HG03457 (cell line): ENCODE measurements at regions not wholly inside any gene's neighbourhood (a gene's known extent, or its start where the extent isn't known, plus 50 kb on each side); places are given as distances from the start of the nearest gene placed in this dataset.

Experiments used
- ATAC-seq: cut with Tn5 transposase; IDR thresholded peaks from one replicate; pipeline ENCODE4 v1.9.1; 2021; ENCODE audit warnings: moderate number of reproducible peaks; ENCODE audit not compliant: unreplicated experiment

DNA sequence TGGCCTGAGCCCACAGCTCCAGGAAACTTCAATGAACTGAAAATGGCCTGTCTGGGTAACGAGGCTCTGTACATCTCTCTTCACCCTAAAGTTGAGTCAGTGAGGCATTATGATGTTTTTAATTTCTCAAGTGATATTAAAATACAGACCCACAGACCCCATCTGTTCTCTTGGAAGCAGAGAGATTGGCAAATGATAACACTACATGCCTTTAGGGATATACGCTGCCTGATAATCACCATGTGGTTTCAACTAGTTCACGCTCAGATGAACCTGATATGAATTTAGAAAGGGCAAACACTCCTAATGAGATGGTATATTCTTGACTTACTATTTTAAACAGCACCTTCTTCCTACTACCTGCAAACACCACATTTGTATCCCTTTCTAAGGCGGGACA, 127.5 kb downstream of the RFC3 start:
- ATAC-seq: no peak

DNA sequence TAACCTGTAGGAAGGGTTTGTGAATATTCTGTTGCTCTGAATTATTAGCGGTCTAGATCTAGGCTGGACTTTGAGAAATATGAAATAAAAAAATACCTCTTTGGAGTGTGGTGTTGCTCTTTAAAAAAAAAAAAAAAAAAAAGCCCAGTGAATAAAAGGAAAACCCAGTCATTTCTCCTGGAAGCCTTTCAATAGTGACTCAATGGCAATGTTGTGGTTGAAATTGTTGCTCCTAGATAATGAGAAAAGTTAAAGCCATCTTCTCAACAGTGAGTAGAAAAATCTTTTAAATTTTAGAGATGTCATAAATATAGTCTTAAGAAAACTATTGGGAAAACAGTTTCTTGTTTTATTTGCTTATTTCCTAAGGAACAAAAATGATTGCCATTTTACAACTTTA, 135.3 kb downstream of the RFC3 start:
- ATAC-seq: no peak

DNA sequence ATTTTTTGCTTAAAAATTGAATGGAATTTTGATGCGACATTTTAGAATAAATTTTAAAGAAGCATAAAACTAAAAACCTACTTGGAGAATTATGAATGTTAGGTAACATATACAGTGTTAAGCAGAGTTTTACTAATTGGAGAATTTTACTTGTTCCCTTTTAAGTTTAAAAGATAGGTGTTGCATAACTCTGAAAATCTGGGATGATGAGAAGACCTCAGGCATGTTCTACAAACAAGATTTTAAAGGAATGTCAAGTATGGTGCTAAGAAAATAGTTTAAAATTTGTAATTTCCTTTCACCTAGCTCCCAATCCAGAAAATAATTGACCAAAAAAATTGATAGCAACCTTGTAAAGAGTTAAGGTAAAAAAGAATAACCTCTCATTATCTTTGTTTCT, 135.8 kb downstream of the RFC3 start:
- ATAC-seq: no peak

DNA sequence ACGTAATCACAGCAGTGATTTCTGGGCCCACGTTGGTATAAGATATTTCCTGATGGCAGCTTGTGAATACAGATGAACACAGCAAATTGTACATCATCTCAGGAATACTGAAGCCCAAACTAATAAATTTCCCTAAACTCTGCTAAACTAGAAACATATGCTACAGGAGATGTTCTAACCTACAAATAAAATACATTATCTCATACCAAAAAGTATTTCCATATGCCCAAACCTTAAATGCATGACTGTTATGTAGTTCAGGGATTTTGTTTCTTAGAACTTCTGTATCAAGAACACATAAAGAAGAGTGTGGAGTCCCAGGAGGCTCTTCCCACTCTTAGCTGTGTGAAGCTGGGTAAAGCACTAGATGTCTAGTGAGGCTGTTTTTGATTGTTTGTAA, 138.4 kb downstream of the RFC3 start:
- ATAC-seq: no peak

DNA sequence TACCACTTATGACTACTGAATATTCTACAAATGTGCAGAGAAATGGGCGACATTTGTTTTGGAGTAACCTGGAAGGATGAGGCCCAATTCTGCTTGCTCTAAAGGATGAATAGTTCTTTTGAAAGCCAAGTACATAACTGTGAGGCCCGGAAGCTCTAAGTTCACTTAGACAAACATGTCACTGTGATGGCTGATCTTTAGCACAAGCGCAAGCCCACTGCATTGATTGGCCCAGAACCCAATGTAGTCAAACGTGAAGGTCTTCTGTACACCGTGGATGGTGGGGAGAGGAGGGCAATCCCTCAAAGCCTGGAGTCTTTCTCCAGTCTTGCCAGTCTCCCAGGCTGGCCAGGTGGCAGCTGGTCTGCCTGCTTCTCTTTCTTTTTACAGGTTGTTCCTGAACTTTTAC, 139.6 kb downstream of the RFC3 start:
- ATAC-seq: no peak

DNA sequence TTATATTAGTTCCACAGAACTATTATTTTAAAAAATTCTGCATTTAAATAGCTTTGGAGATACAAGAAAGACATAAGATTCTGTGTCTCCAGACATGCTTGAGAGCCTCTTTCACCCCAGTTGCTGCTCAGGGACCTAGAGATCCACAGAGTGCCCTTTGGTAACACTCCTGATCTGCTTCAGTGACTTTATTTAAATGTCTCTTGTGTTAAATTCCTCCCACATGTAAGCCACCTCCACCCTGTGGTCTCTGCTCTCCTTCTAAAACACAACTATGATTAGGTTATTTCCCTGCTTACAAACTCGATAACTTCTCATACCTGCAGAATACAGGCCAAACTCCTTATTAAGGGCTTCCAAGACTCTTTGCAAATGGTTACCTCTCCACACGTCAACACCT, 141.0 kb downstream of the RFC3 start:
- ATAC-seq: no peak

DNA sequence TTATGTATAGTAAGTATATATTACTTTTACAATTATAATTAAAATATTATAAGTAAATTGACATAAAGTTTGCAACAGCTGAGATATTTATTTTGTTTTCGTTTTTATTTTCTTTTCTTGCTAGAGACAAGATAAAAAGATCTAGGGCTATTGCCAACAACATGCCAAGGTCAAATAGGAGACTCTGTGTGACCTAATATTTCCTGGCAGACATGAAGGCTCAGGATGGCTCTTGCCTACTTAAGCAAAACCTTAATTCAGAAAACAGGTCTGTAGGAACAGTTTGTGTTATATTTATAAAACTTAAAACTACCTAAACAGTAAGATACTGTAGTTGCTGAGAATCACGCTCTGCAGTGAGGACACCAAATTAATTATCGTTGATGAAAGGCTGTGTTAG, 145.2 kb downstream of the RFC3 start:
- ATAC-seq: no peak

DNA sequence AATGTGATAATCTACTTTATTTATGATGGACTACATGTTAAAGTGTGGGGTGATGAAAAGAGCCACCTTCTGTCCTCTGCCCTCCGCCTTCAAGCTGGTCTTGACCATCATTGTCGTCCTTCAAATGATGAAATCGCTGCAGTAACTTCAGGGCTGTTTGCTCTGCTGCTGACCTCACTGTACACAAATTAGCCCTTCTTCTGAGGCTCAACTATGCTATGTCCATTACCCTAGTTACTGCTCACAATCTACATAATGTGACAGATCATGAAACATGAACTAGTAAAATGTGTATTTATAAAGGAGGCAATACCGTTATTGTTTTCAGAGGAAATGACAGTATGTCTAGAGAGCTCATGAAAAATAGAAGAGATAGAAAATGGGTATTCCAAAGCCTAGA, 145.9 kb downstream of the RFC3 start:
- ATAC-seq: no peak

DNA sequence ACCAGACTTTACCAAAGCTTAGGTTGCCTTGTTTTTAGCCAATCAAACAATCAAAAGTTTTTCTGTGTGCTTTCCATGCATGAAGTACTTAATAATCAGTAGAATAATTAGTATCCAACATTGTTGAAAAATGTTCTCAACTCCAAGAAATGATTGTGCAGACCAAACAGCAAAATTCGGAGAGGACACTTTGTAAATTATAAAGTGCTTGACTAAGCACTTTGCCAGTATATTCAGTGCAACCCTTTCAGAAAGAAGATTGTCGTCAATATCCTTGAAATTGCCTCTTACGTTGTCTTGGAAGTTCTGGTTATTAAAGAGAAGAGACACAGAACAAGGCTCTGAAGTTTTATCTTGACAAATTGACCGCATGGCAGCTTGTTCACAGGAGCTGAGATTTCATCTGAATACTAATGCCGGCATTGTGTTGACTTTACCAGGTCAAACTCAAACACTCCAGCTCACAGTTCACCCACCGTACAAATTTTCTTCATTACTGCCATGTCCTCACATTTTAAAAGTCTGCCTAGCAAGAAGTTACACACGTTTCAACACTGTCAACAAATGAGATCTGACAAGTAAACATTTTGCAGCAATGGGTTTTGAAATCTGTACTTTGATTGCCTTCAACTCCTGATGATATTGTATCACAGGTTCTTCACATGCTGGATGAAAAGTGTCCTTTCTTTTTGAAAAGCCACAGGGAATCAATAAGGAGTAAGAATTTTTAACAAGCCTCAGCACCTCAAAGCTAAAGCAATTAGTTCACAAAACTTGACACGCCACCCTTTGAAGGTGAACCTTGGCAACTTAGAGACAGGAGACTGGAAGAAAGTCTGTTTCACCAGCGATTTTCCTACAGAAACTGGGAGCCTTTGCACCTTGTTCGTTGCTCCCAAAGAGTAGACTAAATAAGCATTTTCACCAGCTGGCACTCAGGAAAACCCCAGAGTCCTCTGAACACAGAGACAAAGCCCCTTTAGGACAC, 150.9 kb downstream of the RFC3 start:
- no peak for ATAC-seq

DNA sequence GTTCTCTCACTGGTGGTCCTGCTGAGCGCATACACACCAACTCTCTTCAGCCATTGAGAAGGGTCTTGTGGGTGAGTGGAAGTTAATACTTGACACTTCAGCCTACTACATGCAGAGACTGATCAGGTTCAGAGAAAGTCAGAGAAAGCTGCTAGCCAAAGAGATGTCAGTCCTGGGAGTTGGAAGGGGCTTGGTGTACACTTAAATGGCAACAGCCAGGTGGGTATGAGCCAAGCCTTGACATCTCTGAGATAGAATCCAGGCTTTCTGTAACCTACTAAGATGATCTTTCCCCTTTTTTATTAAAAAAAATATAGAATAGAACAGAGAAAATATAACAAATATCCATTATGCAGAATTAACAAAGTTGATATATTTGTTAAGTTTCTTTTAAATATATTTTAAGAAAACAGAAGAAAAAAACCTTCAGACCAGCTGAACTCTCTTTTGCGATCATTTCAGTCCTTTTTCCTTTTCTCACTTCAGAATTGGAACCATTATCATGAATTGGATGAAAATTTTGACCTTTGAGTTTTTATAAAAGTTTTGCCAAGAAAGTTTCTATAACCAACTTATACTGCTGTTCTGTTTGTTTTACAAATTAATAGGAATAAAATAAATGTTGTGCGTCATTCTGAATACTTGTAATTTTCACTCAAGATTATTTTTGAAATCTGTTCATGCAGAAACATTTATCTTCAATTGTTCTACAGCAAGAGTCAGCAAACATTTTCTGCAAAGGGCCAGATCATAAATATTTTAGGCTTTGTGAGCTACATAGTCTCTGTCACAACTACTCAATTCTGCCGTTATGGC, 153.0 kb downstream of the RFC3 start:
- ATAC-seq: no peak

DNA sequence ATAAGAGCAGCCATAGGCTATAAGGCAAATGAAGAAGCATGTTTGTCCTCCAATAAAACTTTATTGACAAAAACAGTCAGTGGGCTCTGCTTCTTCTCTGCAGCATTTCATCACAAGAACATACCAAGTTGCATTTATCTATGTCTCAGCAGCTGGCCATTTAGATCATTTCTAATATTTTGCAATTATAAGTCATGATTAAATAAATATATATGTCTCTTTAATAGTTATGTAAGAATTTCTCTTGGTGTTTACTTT, 153.5 kb downstream of the RFC3 start:
- no peak for ATAC-seq

DNA sequence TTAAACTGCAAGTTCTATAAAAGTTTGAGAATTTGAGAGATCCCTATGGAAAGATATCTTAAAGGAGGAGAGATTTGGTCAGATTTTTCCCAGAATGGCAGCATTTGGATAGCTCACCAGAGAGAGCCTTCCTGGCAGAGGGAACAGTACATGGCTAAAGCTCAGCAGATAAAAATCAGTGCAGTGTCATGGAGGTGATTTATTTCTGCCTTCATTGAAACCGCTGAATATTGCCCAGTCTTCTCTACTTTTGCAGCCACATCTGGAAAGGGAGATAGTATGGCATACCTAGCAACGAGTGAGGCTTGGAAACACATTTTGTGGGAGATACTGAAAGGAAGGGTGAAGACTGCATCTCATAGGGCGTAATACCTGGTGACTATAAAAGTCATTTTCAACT, 155.2 kb downstream of the RFC3 start:
- ATAC-seq: no peak

DNA sequence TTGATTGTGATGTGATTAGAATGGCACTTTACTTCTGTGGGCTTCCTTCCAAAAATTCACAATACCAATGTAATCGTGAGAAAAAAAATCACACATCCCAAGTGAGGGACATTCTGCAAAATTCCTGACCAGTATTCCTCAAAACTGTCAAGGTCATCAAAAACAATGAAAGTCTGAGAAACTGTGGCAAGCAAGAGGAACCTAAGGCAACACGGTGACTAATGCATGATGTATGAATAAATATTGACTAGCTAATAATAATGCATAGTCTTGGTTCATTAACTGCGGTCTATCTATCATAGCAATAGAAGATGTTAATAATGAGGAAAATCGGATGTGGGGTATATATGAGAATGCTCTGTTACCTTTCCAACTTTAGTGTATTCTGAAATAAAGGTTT, 159.0 kb downstream of the RFC3 start:
- no peak for ATAC-seq

DNA sequence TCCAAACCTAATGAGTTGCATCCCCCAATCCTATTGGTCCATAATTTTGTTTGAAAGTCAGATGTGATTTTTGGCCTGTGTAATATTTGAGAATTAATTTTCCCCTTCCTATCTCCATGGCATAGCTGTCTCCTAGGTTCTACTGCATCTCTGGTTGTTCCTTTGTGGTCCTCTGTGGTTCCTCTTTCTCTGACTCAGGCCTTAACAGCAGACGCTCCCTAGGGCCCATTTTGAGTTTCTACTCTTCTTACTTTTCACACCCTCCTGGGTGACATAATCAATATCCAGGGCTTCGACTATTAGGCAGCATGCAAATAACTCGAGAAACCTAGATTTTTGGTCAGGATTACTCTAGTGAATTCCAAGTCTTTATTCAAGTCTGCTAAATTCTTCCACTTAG, 160.7 kb downstream of the RFC3 start:
- ATAC-seq: no peak

DNA sequence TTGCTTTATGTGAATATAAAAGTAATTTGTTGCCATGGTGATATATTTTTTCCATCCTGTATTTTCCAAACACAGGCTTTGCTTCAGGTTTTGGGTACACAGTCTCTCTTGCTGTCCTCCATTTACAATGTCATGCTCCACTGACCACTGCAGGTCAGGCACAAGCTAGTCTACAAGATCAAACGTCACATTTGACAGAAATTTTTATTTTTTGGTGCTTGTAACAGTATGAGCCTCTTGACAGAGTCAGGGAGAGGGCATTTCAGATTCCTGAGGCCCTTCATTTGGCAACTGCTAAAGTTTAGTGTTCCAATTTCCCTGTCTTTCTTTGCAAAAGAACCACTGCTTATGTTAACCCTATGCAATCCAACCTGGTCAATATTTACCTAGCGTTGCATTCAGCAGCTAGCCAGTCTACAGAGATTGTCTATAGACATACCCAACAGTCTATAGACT, 175.0 kb downstream of the RFC3 start:
- no peak for ATAC-seq

DNA sequence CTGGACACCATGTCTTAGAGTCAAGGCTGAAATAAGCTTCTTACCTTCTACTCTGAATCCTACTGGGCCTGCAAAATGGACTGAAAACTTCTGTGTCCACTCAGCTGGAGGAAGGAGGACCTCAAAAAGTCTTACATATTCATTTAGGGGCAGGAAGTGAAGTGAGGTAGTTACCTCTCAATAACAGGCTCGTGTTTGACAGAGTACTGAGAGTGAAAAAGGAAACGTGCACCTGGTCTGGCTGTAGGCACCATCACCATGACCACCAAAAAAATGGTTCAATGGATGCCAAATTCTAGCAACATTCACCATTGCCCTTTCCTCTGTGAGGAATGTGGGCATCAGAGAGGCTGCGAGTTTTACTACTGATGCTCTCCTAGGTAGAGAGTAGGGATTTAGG, 176.2 kb downstream of the RFC3 start:
- no peak for ATAC-seq

DNA sequence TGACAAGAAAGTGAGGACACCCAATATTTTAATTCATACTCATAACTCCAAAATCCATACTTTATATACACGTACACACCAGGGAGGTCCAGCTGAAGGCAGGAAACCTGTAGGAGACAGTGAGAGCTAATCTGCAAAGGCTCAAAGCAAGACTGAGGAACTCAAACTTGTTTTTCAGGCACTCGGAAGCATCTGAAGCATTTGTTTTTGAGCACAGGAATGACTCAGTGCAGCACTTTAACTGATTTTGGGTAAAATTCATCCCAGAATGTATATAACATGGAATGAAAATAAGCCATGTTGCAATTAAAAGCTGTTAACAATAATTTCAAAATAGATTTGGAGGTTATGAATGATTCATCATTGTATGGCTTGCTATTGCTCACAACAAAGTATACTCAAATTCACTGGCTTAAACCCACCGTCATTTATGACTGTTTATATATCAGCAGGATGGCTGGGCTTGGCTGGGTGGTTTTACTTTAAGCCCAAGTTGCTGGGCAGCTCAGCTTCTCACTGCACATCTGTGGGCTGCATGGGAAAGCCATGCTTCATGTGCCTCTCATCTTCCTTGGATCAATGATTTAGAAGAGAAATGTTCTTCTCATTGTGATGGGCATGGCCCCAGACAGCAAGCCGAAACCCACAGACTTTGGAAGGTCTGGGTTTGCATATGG, 177.0 kb downstream of the RFC3 start:
- no peak for ATAC-seq

DNA sequence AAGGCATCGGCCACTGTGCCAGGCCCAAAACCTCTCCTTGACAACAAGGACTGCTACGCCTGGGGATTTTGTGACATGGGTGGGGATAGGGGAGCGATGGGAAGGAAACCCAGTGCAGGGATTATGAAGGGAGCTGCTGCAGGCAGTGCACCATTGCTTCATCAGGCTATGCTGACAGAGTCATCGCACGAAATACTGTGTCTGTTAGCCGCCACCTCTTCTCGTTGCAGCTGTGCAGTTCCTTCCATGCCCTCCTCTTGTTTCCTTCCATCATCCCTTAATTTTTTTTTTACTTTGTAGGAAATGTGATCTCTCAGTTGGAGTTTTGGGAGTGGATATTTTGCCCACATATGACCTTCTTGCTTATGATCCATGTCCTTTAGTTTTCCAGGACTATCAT, 178.7 kb downstream of the RFC3 start:
- ATAC-seq: no peak

DNA sequence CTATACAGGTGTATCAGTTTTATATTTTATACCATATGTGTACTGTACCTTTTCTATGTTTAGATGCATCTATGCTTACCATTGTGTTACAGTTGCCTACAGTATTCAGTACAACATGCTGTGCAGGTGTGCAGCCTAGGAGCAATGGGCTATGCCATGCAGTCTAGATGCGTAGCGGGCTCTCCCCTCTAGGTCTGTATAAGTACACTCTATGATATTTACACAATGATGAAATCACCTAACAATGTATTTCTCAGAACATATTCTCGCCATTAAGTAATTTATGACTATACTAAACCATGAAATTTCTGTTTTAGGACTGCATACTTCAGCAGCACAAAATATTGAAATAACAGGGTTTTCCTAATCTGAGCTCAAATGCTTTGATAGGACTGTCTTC, 179.6 kb downstream of the RFC3 start:
- ATAC-seq: no peak

DNA sequence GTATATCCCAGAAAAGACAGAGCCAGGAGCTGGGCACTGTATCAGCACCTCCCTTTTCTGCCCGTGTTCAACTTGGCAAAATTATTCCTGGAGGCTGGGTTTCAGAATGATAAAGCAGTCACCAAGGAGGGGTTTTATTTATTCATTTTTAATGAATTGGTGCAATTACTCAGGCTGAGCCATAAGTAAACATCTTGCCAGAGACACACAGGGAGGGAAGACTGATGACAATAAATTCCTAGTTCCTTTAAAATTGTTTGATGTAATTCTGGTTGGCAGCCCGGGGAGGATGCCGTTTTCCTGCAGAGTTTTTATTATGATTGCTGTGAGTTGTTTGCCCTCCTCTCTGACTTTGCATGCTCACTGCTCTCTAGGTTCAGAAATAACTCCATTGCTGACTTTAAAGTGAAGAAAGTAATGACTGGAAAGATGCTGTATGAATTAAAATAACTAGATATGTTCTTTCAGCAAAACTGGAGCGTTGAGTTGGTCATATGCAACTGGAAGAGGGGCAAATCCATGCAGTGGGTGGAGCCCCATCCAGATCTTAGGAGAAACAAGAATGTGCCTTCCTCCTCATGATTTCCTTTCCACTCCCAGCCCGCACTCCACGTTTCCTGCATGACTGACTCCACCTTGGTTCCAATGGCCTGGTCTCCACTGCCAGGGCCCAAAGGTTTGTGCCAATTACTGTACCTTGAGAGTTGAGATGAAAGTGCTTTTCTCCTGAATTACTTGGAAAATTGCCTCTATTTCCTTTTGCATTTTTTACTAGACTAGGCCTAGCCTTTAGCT, 182.1 kb downstream of the RFC3 start:
- ATAC-seq: no peak

DNA sequence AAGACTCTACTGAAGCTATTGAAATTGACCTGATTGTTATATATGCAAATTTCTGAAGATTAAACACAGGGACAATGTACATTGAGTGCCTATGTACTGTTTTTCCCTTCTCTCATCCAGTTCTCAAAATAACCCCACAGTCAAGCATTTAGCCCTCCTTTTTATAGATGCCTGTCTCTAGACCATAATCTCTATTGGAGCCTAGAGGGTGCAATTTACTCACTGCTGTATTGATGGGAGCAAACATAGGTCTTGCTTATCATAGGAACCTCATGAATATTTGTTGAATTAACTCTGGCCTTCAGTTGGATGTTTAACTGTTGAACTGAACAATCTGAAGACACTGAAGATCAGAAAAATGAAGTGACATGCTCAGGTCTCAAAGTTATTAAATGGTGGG, 183.0 kb downstream of the RFC3 start:
- no peak for ATAC-seq
